GM19239 (cell line): ENCODE measurements at regions not wholly inside any gene's neighbourhood (a gene's known extent, or its start where the extent isn't known, plus 50 kb on each side); places are given as distances from the start of the nearest gene placed in this dataset.
"Not testable (repeated sequence)": the region's sequence is repeated elsewhere in the genome, so short reads cannot be mapped to it uniquely, and the experiment has no call there.

Source experiments
- DNase-seq: peaks from one replicate; pipeline ENCODE4 v3.0.0; 2011; ENCODE audit warnings: low spot score; ENCODE audit not compliant: insufficient read length
- FAIRE-seq: peaks from 2 replicates; lab custom pipeline; 2011; peaks lifted over from hg19 to GRCh38; lab: Jason Lieb, UNC

DNA sequence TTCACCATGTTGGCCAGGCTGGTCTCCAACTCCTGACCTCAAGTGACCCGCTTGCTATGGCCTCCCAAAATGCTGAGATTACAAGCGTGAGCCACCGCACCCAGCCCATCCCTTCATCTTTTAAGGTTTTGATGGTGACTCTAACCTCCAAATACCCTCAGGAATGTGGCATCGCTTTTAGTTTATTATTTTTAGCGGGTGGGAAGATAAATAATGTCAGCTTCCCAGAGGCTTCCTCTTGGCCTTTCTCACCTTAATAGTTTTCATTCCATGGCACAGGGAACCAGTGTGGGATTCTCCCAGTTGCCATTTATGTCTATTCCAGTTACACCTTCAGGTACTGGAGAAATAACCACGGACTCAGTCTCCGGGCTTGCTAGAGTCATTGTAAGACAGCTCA is 92.1 kb upstream of the LRRN2 start:
- FAIRE-seq (no peak), DNase-seq (no peak)

- DNase-seq (no peak), FAIRE-seq (no peak)
Observed at GRCh38 chr1:204780630-204781029, 90.0 kb upstream of the NFASC start.

DNA sequence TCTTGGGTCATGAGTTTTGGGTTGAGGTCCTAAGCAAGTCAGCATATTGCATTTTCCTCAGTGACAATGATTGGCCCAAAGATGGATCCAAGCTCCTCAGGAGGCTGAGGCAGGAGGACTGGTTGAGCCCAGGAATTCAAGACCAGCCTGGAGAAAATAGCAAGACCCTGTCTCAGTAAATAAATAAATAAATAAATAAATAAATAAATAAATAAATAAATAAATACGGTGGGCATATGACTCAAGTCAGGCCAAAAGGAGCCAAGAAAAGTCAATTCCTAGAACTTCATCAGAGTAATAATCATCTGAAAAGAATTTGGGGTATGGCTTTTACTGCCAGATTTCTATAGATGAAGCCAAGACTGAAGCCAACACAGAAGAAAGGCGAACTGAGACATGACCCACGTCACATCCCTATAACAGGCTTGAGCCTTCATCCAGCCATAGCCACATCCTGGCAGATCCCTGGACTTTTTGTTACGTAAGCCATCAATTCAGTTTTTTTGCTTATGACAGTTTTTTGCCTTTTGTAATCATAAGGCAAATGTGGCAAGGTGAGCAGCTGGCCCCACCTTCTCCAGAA is 88.5 kb upstream of the NFASC start:
- DNase-seq: no peak
- FAIRE-seq: no peak

- not testable (repeated sequence) for FAIRE-seq, DNase-seq
Observed at GRCh38 chr1:204785023-204785422, 85.6 kb upstream of the NFASC start.

DNA sequence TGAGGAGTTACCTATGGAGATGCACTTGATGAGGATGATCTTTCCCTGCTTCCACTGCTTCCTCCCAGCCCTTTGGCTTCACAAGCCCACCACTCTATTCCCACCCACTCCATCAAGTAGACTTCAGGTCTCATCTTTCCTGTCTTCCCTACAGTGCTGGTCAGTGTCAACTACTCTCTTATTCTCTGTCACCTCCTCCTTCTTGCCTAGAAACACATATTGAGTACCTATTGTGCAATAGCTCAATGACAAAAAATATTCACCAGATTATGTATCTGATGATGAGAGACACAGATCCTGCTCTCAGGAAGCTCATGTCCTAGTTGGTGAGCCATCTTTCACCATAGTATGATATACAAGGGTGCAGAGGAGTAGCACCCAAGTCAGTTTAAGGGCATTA is 82.2 kb upstream of the NFASC start:
- no peak for DNase-seq

GRCh38 chr1:204791453-204792353 is 79.0 kb upstream of the NFASC start:
- peak; percentile 56 for DNase-seq
- FAIRE-seq: peak; percentile 74

More for the DNA sequence above, 82.2 kb upstream of the NFASC start:
- no peak for FAIRE-seq

- no peak for FAIRE-seq
- no peak for DNase-seq
Observed at GRCh38 chr1:204792354-204792692, 78.3 kb upstream of the NFASC start.

GRCh38 chr1:204793259-204793914 is 77.3 kb upstream of the NFASC start:
- DNase-seq: no peak
- FAIRE-seq: no peak

DNA sequence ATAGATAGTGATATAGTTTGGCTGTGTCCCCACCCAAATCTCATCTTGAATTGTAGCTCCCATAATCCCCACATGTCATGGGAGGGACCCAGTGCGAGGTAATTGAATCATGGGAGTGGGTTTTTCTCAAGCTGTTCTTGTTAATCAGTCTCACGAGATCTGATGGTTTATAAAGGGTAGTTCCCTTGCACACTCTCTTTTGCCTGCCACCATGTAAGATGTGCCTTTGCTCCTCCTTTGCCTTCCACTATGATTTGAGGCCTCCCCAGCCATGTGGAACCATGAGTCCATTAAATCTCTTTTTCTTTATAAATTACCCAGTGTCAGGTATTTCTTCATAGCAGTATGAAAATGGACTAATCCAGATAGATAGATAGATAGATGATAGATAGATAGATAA is 73.8 kb upstream of the NFASC start:
- not testable (repeated sequence) for FAIRE-seq, DNase-seq

DNA sequence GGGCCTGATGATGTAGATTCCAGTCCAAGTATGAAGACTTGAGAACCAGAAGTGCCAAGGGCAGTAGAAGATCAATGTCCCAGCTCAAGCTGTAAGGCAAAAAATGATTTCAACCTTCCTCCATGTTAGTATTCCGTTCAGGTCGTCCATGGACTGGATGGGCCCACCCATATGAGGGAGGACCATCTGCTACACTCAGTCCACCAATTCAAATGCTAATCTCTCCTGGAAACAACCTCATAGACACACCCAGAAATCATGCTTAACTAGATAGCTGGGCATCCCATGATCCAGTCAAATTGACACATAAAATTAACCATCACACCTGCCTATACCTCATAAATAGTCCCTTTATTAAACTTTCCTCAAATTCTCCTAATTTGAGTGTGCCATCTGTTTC is 73.3 kb upstream of the NFASC start:
- no peak for FAIRE-seq
- DNase-seq: no peak

- FAIRE-seq (no peak), DNase-seq (no peak)
Observed at GRCh38 chr1:204799630-204800029, 71.0 kb upstream of the NFASC start.

GRCh38 chr1:204801211-204801610 is 69.5 kb upstream of the NFASC start:
- FAIRE-seq: no peak
- DNase-seq: no peak

- no peak for FAIRE-seq
Observed at GRCh38 chr1:204802401-204803175, 68.1 kb upstream of the NFASC start.

DNA sequence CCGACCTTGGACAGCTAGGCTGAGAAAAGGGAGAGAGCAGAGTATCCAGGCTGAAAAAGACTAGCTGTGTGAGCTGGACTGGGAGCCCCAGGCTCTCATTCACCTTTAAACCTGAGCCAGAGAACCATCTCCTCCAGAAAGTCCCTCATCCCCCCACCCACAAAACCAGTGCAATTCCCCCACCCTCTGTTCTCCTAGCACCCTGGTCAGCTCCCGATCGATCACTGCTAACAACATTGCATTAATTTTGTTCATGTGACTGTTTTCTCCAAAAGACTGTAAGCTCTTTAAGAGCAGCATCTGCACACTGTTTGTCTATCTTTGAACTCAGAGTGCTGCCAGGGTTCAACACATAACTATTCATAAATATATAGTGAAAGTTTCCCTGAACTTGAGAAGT is 67.1 kb upstream of the NFASC start:
- no peak for FAIRE-seq
- no peak for DNase-seq

More at GRCh38 chr1:204802401-204803175, 68.1 kb upstream of the NFASC start:
- DNase-seq: no peak

GRCh38 chr1:204806943-204807687 is 63.5 kb upstream of the NFASC start:
- FAIRE-seq (peak; percentile 89), DNase-seq (peak; percentile 80)

GRCh38 chr1:204809488-204809887 is 61.2 kb upstream of the NFASC start:
- FAIRE-seq: no peak

GRCh38 chr1:204812842-204813241 is 57.8 kb upstream of the NFASC start:
- DNase-seq: no peak
- FAIRE-seq: no peak

More at GRCh38 chr1:204809488-204809887, 61.2 kb upstream of the NFASC start:
- no peak for DNase-seq

DNA sequence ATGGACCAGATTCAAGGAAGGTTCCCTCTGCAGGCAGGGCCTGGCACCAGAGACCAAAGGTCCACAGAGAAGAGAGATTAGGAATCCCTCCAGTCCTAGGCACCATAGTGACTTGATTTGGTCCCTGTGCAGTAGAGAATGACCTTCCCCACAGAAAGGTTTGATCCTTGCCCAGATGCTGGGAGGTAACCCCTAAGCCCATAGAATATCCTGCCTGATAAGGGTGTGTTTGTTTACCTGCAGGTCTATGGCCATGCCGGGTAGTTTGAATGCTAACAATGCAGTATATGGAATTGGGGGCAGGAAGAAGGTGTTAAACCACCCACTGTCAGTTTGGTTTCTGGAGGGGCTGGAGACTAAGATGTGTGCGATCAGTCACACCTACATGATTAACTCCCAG is 57.1 kb upstream of the NFASC start:
- DNase-seq (no peak), FAIRE-seq (no peak)

- FAIRE-seq (no peak), DNase-seq (no peak)
Observed at GRCh38 chr1:204814166-204814884, 56.3 kb upstream of the NFASC start.
